ENCODE measurements at regions not wholly inside any gene's neighbourhood (a gene's known extent, or its start where the extent isn't known, plus 50 kb on each side); places are given as distances from the start of the nearest gene placed in this dataset.

DNA sequence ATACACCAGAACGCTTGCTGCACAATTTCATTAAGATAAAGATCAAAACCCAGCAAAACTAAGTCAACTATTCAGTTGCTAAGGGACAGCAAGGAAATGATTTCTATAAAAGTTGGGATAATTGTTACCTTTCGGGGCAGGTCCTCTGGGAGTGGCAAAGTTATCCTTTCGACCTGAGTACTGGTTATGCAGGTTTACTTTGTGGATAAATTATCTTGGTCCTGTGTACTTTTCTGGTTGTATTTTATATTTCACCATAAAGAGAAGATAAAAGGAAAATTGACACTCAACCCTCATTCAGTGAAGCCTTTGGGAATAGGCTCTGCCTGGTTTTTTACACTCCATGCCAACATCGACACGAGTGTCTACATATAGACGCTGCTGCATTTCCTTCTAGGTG is 146.5 kb downstream of the SYK start:
- Histone ChIP-seq H3K9me3 (ENCODE audit: control insufficient read depth, low read length) (no peaks in the 10 kb centered on the region), H3K36me3 (ENCODE audit: control insufficient read depth, insufficient read depth, low read length) (no peaks in the 10 kb centered on the region), H3K27me3 (ENCODE audit: control insufficient read depth, insufficient read depth, low read length) (no peaks in the 10 kb centered on the region), H3K9ac (ENCODE audit: low read length) (no peak overlapping the region), H3K4me1 (ENCODE audit: control insufficient read depth, insufficient read depth, low read length) (peaks cover 10% of the 10 kb centered on the region), H3K4me3 (ENCODE audit: low read length) (no peak overlapping the region)

GRCh38 chr9:90950600-90950999 is 149.0 kb downstream of the SYK start:
- Histone ChIP-seq H3K36me3 (ENCODE audit: control insufficient read depth, insufficient read depth, low read length) (no peaks in the 10 kb centered on the region), H3K4me3 (ENCODE audit: low read length) (no peak overlapping the region), H3K27me3 (ENCODE audit: control insufficient read depth, insufficient read depth, low read length) (no peaks in the 10 kb centered on the region), H3K4me1 (ENCODE audit: control insufficient read depth, insufficient read depth, low read length) (peaks cover 10% of the 10 kb centered on the region), H3K9me3 (ENCODE audit: control insufficient read depth, low read length) (no peaks in the 10 kb centered on the region), H3K9ac (ENCODE audit: low read length) (no peak overlapping the region)

DNA sequence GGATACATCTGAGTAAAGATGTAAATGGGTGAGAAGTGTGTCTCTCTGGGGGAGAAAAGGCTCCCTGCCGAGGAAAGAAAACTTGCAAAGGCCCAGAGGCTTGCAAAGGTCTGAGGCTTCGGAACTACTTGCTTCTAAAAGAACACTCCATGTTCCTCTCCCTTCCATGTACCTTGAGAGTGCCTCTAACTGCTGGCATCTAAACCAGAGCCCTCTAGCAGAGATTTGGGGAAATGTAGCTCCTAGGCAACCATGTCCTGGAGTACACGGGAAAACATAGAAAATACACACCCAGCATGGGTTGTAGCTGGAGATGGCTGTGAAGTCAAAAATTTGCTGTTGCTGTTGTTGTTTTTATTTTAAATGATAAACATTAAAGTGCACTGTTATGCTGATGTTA is 151.6 kb downstream of the SYK start:
- Histone ChIP-seq H3K36me3 (ENCODE audit: control insufficient read depth, insufficient read depth, low read length) (no peaks in the 10 kb centered on the region), H3K9me3 (ENCODE audit: control insufficient read depth, low read length) (no peaks in the 10 kb centered on the region), H3K9ac (ENCODE audit: low read length) (no peak overlapping the region), H3K4me1 (ENCODE audit: control insufficient read depth, insufficient read depth, low read length) (peaks cover 12% of the 10 kb centered on the region), H3K27me3 (ENCODE audit: control insufficient read depth, insufficient read depth, low read length) (no peaks in the 10 kb centered on the region), H3K4me3 (ENCODE audit: low read length) (no peak overlapping the region)

DNA sequence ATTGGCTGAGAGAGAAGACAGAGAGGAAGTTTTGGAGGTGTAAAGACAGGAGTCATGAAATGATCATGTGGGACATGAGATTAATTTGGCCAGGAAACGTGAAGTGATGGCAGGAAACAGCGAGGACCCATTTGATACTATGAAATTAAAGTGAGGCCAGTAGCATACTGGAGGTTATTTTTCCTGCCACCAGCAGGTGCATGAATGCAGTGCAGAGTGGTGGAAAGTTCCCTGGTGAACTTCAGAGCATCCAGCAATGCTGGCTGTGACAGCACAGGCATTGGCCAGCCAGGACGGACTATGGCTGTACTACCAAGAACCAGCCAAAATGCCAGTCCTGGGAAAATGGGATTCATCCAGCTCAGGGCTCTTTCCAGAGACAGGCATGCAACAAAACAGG is 152.2 kb downstream of the SYK start:
- H3K27me3 ChIP-seq (ENCODE audit: control insufficient read depth, insufficient read depth, low read length) = no peaks in the 10 kb centered on the region
- peaks cover 12% of the 10 kb centered on the region for H3K4me1 ChIP-seq (ENCODE audit: control insufficient read depth, insufficient read depth, low read length)
- no peaks in the 10 kb centered on the region for H3K9me3 ChIP-seq (ENCODE audit: control insufficient read depth, low read length)
- no peaks in the 10 kb centered on the region for H3K36me3 ChIP-seq (ENCODE audit: control insufficient read depth, insufficient read depth, low read length)
- H3K9ac ChIP-seq (ENCODE audit: low read length) = no peak overlapping the region
- no peak overlapping the region for H3K4me3 ChIP-seq (ENCODE audit: low read length)

GRCh38 chr9:90956026-90956810 is 154.6 kb downstream of the SYK start:
- Histone ChIP-seq H3K4me1 (ENCODE audit: control insufficient read depth, insufficient read depth, low read length) (peaks cover 14% of the 10 kb centered on the region), H3K9me3 (ENCODE audit: control insufficient read depth, low read length) (no peaks in the 10 kb centered on the region), H3K36me3 (ENCODE audit: control insufficient read depth, insufficient read depth, low read length) (no peaks in the 10 kb centered on the region), H3K4me3 (ENCODE audit: low read length) (no peak overlapping the region), H3K27me3 (ENCODE audit: control insufficient read depth, insufficient read depth, low read length) (no peaks in the 10 kb centered on the region), H3K9ac (ENCODE audit: low read length) (no peak overlapping the region)

DNA sequence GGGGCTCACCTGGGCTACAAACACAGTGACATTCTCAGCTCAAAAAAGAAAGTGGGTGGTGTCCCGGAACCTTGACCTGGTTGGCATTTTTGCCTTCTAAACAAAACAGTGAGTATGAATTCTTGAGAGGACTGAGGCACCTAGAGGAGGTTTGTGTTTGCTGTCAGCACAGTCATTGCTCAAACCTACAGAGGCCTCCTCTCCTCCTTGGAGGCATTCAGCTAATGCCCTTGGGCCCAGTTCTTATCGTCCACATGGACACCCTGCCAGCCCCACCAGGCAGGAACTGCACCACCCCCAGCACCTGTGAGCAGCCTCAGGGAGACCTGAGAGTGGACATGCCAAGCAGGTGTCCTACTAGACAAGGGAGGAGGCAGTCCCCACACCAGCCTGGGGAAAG is 156.7 kb downstream of the SYK start:
- Histone ChIP-seq H3K4me3 (ENCODE audit: low read length) (no peak overlapping the region), H3K36me3 (ENCODE audit: control insufficient read depth, insufficient read depth, low read length) (no peaks in the 10 kb centered on the region), H3K9ac (ENCODE audit: low read length) (no peak overlapping the region), H3K27me3 (ENCODE audit: control insufficient read depth, insufficient read depth, low read length) (no peaks in the 10 kb centered on the region), H3K4me1 (ENCODE audit: control insufficient read depth, insufficient read depth, low read length) (peaks cover 14% of the 10 kb centered on the region), H3K9me3 (ENCODE audit: control insufficient read depth, low read length) (no peaks in the 10 kb centered on the region)

DNA sequence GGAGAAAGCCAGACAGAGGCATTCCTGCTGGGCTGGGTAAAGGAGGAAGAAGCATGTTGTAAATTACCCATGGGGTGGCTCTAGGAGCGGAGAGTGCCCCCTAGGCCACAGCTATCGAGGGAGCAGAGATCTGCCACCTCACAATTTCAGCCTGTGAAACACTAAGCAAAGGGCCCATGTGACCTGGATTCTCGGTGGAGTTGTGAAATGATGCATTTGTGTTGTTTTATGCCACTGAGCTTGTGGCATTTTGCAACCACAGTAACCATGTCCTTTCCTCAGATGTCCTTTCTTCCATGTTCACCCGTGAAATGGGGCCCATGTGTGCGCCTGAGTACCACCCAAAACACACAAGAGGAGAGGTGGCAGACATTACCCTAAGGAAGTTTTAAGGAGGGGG is 159.3 kb downstream of the SYK start:
- no peaks in the 10 kb centered on the region for H3K27me3 ChIP-seq (ENCODE audit: control insufficient read depth, insufficient read depth, low read length)
- H3K9ac ChIP-seq (ENCODE audit: low read length) = no peak overlapping the region
- no peaks in the 10 kb centered on the region for H3K36me3 ChIP-seq (ENCODE audit: control insufficient read depth, insufficient read depth, low read length)
- peaks cover 22% of the 10 kb centered on the region for H3K4me1 ChIP-seq (ENCODE audit: control insufficient read depth, insufficient read depth, low read length)
- H3K4me3 ChIP-seq (ENCODE audit: low read length) = no peak overlapping the region
- no peaks in the 10 kb centered on the region for H3K9me3 ChIP-seq (ENCODE audit: control insufficient read depth, low read length)

- Histone ChIP-seq H3K27me3 (ENCODE audit: control insufficient read depth, insufficient read depth, low read length) (no peaks in the 10 kb centered on the region), H3K4me1 (ENCODE audit: control insufficient read depth, insufficient read depth, low read length) (peaks cover 22% of the 10 kb centered on the region), H3K36me3 (ENCODE audit: control insufficient read depth, insufficient read depth, low read length) (no peaks in the 10 kb centered on the region), H3K9ac (ENCODE audit: low read length) (no peak overlapping the region), H3K9me3 (ENCODE audit: control insufficient read depth, low read length) (no peaks in the 10 kb centered on the region), H3K4me3 (ENCODE audit: low read length) (no peak overlapping the region)
These were observed 159.8 kb downstream of the SYK start for GRCh38 chr9:90961375-90961774.

DNA sequence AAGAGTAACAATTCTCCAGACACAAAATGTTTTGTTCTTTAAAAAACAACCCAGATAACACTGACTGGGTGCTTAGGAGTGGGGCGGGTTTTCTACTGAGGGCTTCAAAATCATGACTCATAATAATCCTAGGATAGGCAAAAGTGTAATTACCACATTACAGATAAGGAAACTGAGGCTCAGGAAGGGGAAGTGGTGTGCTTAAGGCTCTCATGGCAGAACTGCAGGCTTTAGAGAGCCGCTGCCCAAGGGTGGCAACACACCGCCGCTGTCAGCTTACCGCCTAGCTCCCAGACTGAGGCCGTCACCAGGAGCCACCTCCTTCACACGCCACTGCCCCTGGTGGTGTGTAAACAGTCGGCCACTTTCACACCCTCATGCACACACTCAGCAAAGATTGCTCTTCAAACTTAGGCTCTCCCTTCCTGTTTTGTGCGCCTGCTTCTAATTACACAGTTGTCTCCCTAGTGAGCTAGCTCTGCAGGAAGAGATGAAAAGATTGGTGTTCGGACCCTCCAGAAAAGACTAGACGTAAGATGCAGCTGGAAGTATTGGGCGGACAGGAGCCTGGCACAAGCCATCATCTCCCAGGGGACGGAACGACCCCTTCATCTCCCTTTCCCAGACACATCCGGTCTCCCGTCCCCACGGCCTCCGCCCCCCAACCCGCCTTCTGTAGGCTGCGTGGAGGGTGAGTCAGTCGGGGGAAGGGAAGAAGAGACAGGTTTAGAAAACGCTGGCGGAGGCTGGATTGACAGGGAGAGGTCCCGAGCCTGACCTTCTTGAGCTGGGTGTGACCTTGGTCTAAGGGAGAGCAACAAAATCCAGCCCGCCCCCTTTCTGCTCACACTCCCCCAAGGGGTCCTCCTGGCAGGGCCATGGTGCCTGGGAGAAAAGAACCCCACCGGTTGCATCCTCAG is 162.7 kb downstream of the SYK start:
- no peaks in the 10 kb centered on the region for H3K27me3 ChIP-seq (ENCODE audit: control insufficient read depth, insufficient read depth, low read length)
- no peak overlapping the region for H3K4me3 ChIP-seq (ENCODE audit: low read length)

GRCh38 chr9:90965226-90966030 is 163.8 kb downstream of the SYK start:
- no peaks in the 10 kb centered on the region for H3K9me3 ChIP-seq (ENCODE audit: control insufficient read depth, low read length)
- no peak overlapping the region for H3K9ac ChIP-seq (ENCODE audit: low read length)
- H3K36me3 ChIP-seq (ENCODE audit: control insufficient read depth, insufficient read depth, low read length) = no peaks in the 10 kb centered on the region
- H3K27me3 ChIP-seq (ENCODE audit: control insufficient read depth, insufficient read depth, low read length) = no peaks in the 10 kb centered on the region
- H3K4me1 ChIP-seq (ENCODE audit: control insufficient read depth, insufficient read depth, low read length) = peaks cover 8% of the 10 kb centered on the region
- H3K4me3 ChIP-seq (ENCODE audit: low read length) = no peak overlapping the region

More for the DNA sequence above, 162.7 kb downstream of the SYK start:
- H3K36me3 ChIP-seq (ENCODE audit: control insufficient read depth, insufficient read depth, low read length) = no peaks in the 10 kb centered on the region
- no peaks in the 10 kb centered on the region for H3K9me3 ChIP-seq (ENCODE audit: control insufficient read depth, low read length)
- no peak overlapping the region for H3K9ac ChIP-seq (ENCODE audit: low read length)
- peaks cover 8% of the 10 kb centered on the region for H3K4me1 ChIP-seq (ENCODE audit: control insufficient read depth, insufficient read depth, low read length)

DNA sequence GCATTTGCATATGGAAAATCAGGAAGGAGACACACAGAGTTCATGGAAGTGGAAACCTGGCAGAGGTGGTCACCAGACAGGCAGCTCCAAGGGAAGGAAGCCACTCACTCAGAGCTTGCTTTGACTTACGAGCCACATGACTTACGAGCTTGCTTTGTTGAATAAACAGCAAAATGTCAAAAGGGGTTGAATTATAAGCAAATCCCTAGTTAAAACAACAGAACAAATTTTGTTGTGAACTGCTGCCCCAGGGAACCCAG is 164.3 kb downstream of the SYK start:
- H3K9ac ChIP-seq (ENCODE audit: low read length) = no peak overlapping the region
- H3K9me3 ChIP-seq (ENCODE audit: control insufficient read depth, low read length) = no peaks in the 10 kb centered on the region
- peaks cover 8% of the 10 kb centered on the region for H3K4me1 ChIP-seq (ENCODE audit: control insufficient read depth, insufficient read depth, low read length)
- no peaks in the 10 kb centered on the region for H3K27me3 ChIP-seq (ENCODE audit: control insufficient read depth, insufficient read depth, low read length)
- H3K4me3 ChIP-seq (ENCODE audit: low read length) = no peak overlapping the region
- H3K36me3 ChIP-seq (ENCODE audit: control insufficient read depth, insufficient read depth, low read length) = no peaks in the 10 kb centered on the region
